ENCODE measurements at regions not wholly inside any gene's neighbourhood (a gene's known extent, or its start where the extent isn't known, plus 50 kb on each side); places are given as distances from the start of the nearest gene placed in this dataset.
A peak's percentile ranks its signal among the peaks of the same experiment; 100 is the strongest.

DNA sequence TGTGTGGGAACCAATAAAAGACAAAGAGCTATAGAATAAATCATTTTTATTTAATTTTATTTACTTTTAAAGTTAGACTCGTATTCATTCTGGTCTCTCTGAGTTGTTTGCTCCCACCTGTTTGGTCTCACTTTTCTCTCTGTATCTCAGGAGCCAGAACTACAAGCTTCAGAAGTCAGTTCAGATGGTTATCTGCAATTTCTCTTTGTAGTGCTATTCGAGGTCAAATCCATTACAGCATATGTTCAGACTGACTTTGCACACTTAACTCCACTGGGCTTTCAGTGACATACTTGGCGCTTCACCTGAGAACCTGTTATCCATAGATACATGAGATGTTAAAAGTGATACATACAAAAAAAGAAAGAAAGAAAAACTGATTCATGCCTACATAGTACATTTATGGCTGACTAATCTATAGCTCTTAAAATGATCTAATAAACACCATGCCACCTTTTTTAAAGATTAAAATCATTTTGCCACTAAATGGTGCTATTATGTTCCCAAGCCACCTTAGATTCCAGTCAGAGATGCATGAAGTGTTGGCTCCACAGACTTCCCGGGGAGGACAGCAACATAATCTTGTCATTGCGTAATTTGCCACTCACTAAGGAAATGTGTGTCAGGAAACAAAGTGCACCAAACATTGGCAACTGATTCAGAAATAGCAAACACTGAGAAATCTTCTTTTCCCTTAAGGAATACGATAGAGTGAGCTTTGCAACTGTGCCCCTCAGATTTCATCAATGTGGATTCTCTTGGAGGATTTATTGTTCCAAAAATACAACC lies 396.7 kb downstream of the HACE1 start:
- no peak for TF ChIP-seq GATA3 (IDR thresholded peaks at IDR 0.05; ENCODE audit: low read depth, low read length)
- peak; percentile 63 for TF ChIP-seq GATA2 (IDR thresholded peaks at IDR 0.05; ENCODE audit: low read depth, low read length)

DNA sequence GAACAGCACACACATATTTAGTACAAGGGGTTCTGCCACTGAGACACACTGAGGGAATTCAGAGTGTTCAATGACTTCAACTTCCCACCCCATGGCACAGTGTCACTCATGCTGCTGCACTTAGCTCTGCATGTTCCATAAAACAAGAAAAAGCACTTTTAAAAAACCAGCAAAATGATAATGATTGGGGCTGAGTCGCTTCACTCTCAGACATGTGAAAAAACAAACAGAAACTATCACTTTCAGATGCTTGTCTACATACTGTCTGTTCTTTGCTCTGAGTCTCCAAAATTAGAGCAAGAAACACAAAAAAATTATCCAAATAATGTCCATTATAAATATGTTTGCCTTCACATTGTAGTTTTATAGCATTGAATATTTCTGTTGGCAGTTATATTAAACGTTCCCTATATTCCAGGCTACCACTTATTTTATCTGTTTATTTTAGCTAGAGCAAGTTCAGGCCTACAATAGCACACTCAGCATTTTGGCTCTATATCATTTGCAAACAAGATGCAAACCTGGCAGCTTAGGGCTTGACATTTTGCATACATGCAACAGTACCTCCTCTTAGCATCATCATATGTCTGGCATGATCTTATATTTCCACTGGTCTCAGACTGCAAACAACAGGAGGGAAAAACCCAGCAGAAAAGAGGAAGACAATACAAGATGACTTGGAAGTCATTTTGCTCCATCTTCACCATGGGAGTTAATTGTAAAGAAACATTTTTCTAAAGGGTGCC lies 398.8 kb downstream of the HACE1 start:
- TF ChIP-seq GATA3 (IDR thresholded peaks at IDR 0.05; ENCODE audit: low read depth, low read length) (no peak), GATA2 (IDR thresholded peaks at IDR 0.05; ENCODE audit: low read depth, low read length) (no peak)

DNA sequence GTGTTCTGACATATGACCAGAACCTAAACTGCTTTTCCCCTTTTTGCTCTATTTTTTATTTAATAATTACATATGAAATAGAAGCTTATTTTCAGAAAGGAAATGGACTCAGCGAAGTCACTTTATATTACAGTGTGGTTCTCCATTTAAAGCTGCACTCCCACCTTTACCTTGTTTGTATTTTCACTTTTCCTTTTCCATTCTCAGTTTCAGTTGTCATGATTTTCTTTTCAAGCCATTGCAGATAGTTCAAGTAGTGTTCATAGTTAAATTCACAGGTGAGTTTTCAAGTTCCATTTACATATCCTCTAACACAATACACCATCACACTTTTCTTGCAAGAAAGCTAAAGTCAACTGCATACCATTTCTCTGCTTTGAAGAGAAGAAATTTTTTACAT lies 400.2 kb downstream of the HACE1 start:
- TF ChIP-seq GATA3 (IDR thresholded peaks at IDR 0.05; ENCODE audit: low read depth, low read length) (no peak), GATA2 (IDR thresholded peaks at IDR 0.05; ENCODE audit: low read depth, low read length) (no peak)

DNA sequence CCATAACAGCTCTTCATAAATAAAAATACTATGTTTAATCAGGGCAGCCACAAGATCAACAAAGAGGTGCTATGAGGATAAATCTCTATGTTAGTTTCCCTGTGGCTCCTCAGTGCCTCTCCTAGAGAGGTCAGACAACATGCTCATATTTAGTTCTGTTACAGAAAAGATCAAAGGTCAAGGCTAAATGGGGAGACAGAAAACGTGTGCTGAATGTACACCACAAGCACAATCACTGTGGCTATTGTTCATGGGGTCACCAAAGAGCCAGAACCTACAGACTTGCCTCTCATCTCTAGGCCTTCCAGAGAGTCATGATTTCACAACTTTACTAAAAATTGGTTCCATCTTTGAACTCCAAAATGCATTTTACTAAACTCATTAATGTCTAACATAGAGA lies 409.8 kb downstream of the HACE1 start:
- no peak for TF ChIP-seq GATA3 (IDR thresholded peaks at IDR 0.05; ENCODE audit: low read depth, low read length)
- TF ChIP-seq GATA2 (IDR thresholded peaks at IDR 0.05; ENCODE audit: low read depth, low read length), result no peak

DNA sequence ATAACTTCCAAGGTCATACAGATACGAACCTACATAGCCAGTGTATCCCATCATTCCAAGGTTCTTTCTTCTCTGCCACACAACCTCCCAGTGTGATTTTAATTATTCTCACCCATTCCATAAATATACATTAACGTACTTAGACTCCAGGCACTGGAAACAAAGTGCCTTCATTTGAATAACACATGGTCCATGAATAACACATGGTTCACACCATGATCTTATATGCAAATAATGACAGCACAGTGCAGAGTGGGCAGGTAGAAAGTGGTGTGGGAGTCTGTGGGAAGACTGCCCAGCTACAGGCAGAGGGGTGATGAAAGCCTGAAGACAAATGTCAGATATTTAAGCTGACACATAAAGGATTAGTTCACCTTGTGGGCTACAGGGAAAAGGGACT lies 425.2 kb downstream of the HACE1 start:
- no peak for TF ChIP-seq GATA3 (IDR thresholded peaks at IDR 0.05; ENCODE audit: low read depth, low read length)
- TF ChIP-seq GATA2 (IDR thresholded peaks at IDR 0.05; ENCODE audit: low read depth, low read length), result no peak

DNA sequence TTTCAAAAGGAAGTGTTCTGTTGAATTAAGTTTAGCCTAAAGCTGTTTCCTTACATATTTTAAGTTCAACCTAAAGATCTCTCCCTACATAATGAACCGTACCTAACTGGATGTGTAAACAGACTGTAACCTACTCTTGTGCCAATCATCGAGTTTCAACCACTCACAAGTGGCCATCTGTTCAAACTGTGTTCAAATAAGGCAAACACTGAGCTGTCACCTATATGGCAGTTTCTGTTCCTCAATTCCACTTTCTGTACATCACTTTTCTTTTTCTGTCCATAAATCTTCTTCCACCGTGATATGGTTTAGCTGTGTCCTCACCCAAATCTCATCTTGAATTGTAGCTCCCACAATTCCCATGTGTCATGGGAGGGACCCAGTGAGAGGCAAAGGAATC lies 428.6 kb downstream of the HACE1 start:
- TF ChIP-seq GATA3 (IDR thresholded peaks at IDR 0.05; ENCODE audit: low read depth, low read length) (no peak), GATA2 (IDR thresholded peaks at IDR 0.05; ENCODE audit: low read depth, low read length) (no peak)

DNA sequence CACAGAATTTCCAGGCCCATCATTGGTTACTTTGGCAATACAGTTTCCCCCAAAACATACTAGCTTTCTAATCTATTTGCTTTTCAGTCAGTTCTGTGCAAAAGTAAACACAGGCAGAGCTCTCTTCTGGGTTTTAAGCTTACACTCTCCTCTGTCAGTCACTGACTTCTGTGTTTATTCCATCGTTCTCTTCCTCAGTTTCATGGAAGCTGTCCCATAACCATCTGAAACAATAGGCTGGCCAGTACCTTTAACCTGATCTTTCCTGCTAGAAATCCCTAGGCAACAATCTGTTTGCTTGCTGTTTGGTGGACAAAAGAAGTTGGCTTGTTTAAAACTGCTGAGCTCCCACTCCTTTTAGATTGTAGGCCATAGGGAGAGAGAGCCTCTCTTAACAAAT lies 431.5 kb downstream of the HACE1 start:
- no peak for TF ChIP-seq GATA2 (IDR thresholded peaks at IDR 0.05; ENCODE audit: low read depth, low read length)
- TF ChIP-seq GATA3 (IDR thresholded peaks at IDR 0.05; ENCODE audit: low read depth, low read length), result no peak

DNA sequence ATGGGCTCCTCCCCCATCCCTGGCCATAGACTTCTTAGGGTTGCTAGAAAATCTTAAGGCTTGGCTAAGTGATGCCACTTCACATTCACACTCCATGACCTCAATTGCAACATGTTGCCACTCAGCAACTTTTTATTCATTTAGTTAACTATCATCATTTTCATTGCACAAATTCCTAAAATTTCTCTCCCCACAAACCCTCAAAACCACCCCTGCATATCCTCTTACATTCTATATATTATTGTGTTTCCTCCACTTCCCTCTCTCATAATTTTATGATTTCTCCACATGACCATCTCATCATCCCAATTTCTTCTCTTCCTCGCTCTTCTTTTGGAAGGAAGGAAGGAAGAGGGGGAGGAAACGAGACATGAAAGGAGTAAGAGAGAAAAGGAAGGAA lies 436.0 kb downstream of the HACE1 start:
- no peak for TF ChIP-seq GATA3 (IDR thresholded peaks at IDR 0.05; ENCODE audit: low read depth, low read length)
- TF ChIP-seq GATA2 (IDR thresholded peaks at IDR 0.05; ENCODE audit: low read depth, low read length), result no peak

DNA sequence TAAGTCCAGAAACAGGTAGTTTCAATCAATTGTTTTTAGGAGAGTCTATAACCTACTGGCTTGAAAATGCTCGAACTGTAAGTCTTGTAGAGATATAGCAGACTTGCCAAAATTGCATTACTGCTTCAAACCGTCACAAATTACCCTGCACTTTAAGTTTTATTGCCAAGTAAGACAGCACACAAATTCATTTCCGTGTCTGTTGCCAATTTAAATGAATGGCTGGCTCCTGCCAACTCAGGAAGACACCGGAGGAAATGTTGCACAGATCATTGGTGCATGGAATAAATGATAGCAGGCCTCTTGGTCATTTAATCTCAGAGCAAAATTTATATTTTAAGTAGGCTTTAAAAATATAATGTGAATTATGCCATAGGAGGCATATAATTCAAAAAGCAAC lies 438.1 kb downstream of the HACE1 start:
- no peak for TF ChIP-seq GATA2 (IDR thresholded peaks at IDR 0.05; ENCODE audit: low read depth, low read length)
- no peak for TF ChIP-seq GATA3 (IDR thresholded peaks at IDR 0.05; ENCODE audit: low read depth, low read length)

DNA sequence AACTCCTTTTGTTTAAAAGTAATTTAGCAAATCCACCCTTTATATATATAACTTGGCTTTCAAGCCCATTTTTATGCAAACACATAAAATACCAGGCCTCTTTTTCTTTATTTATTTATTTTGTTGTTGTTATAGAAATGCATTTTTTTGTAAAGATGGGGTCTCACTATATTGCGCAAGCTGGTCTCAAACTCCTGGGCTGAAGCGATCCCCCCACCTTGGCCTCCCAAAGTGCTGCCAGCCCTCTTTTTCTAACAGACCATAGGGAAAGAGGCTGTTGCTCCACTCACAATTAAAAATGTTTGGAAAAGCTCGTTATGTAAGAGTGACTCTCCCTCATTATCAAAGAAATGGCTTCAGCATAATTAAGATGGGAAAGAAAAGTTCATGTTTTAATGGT lies 440.9 kb downstream of the HACE1 start:
- TF ChIP-seq GATA3 (IDR thresholded peaks at IDR 0.05; ENCODE audit: low read depth, low read length), result no peak
- no peak for TF ChIP-seq GATA2 (IDR thresholded peaks at IDR 0.05; ENCODE audit: low read depth, low read length)

DNA sequence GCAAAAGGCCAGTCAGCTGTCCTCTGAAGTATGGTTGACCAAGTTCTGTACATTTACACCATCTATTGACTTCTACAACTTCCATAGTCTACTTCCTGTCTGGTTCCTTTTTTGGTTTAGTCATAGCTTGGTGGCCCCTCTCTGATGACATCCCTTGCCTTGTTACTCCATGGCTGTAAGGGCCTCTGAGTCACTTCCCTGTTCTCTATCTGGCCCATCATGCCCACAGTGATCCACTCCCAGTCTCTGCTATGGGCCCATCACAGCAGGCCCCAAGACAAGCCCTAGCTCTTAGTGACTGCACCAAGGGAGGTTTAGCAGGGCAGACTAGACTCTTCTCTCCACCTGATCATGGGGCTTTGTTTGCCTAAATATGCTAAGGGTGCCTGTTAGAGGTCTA lies 441.6 kb downstream of the HACE1 start:
- TF ChIP-seq GATA3 (IDR thresholded peaks at IDR 0.05; ENCODE audit: low read depth, low read length) (no peak), GATA2 (IDR thresholded peaks at IDR 0.05; ENCODE audit: low read depth, low read length) (no peak)

DNA sequence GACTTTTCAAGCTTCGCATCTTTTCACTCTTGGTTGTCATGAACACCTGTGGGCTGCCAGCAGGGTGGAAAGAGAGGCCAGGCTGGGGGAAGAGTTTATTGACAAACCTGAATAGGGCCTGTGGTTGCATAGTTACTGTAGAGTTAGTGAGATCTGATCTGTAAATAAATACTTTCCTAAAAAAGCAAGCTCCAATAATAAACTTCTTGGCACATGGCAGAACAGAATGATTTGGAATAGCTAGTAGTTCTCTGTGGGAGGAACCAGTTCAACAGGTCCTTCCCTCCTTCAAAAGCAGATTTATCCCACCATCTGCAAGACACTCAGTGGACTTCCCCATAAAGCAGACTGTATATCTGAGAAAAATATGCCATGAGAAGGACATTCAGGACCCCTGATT lies 445.0 kb downstream of the HACE1 start:
- no peak for TF ChIP-seq GATA3 (IDR thresholded peaks at IDR 0.05; ENCODE audit: low read depth, low read length)
- no peak for TF ChIP-seq GATA2 (IDR thresholded peaks at IDR 0.05; ENCODE audit: low read depth, low read length)

DNA sequence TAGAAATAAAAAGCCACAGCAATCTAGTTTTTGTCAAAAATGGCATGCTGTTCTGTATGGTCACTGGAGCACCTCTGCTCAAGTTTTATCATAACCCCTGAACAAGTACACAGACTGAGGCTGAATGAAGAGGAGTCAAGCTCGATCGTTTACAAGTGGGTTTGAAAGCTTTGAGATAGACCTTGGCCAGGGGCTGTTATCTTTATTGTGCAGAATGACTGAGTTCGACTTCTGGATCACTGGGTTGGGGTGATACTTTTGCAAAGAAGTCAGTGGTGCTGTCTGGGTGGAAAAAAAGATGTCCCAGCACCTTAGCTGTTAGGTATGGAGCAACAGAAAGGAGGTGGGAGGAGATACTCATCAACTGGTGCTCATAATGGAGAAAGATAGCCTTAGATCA lies 446.0 kb downstream of the HACE1 start:
- TF ChIP-seq GATA2 (IDR thresholded peaks at IDR 0.05; ENCODE audit: low read depth, low read length) (no peak), GATA3 (IDR thresholded peaks at IDR 0.05; ENCODE audit: low read depth, low read length) (no peak)

DNA sequence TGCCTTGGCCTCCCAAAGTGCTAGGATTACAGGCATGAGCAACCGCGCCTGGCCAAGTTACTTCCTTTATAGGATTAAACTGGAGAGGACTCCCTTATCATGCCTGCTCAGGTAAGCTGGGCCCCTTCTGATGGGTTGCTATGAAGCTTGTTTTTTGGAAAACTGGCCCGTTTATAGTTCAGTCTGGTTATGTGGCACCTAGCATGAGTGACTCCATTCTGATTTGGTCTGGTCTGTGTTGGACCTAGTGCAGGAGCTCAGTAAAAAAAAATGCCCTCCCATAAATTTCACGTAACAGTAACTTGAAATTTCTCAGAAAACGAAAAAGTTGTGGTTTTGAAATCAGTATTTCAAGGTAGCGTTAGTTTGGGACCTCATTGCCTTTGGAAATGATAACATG lies 448.4 kb downstream of the HACE1 start:
- no peak for TF ChIP-seq GATA2 (IDR thresholded peaks at IDR 0.05; ENCODE audit: low read depth, low read length)
- TF ChIP-seq GATA3 (IDR thresholded peaks at IDR 0.05; ENCODE audit: low read depth, low read length), result no peak

DNA sequence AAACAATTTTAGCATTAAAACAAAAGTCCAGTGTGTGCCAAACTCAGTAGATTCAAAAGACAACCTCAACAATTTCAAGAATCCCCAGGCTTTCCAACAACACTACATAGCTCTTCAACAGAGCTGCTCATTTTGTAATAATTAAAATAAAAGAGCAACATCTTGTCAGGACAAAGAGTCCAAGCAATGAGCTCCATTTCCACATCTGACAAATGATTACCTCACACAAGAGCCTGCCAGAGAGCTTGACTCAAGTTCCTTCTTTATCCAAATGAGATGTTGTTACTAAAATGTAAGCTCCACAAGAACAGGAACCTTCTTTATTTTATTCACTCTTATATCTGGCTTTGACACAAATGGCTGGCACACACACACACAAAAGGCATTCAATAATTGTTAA lies 449.8 kb downstream of the HACE1 start:
- TF ChIP-seq GATA3 (IDR thresholded peaks at IDR 0.05; ENCODE audit: low read depth, low read length) (no peak), GATA2 (IDR thresholded peaks at IDR 0.05; ENCODE audit: low read depth, low read length) (no peak)

All from SH-SY5Y (cell line).